GM23338 (cell line): ENCODE measurements at regions not wholly inside any gene's neighbourhood (a gene's known extent, or its start where the extent isn't known, plus 50 kb on each side); places are given as distances from the start of the nearest gene placed in this dataset.

Experiments used
- ATAC-seq: fragments of 200-7000 bp; cut with Tn5 transposase; 3 replicates; pipeline ENCODE4 v1.9.1; 2020
- DNase-seq: peaks from one replicate; pipeline ENCODE4 v3.0.0-alpha.2; 2015; ENCODE audit warnings: low spot score
- H2AFZ ChIP-seq: fragments of 200-600 bp; sonication (generic); 2 replicates; pipeline ENCODE4 v1.8.0; 2016; ENCODE audit warnings: antibody characterized with exemption, mild to moderate bottlenecking, moderate library complexity
- H3F3A ChIP-seq: fragments of 200-600 bp; sonication (generic); replicated peaks from 2 replicates; pipeline ENCODE4 v1.8.0; 2017; ENCODE audit warnings: antibody characterized with exemption, mixed run types, low read depth
- H3K27ac ChIP-seq: fragments of 200-600 bp; sonication (generic); 2 replicates; pipeline ENCODE4 v1.6.1; 2016; ENCODE audit warnings: low read depth
- H3K27me3 ChIP-seq: fragments of 200-600 bp; sonication (generic); 2 replicates; pipeline ENCODE4 v1.8.0; 2016; ENCODE audit warnings: mild to moderate bottlenecking, mixed run types, moderate library complexity; ENCODE audit not compliant: insufficient read depth
- H3K36me3 ChIP-seq: fragments of 200-600 bp; sonication (generic); 2 replicates; pipeline ENCODE4 v1.8.0; 2016; ENCODE audit warnings: mild to moderate bottlenecking; ENCODE audit not compliant: insufficient read depth
- H3K4me1 ChIP-seq: fragments of 200-600 bp; sonication (generic); 2 replicates; pipeline ENCODE4 v1.8.0; 2016; ENCODE audit warnings: mild to moderate bottlenecking, moderate library complexity; ENCODE audit not compliant: insufficient read depth
- H3K4me2 ChIP-seq: fragments of 200-600 bp; sonication (generic); 2 replicates; pipeline ENCODE4 v1.7.1; 2017; ENCODE audit warnings: mixed run types
- H3K4me3 ChIP-seq: fragments of 200-600 bp; sonication (generic); 2 replicates; pipeline ENCODE4 v1.6.1; 2016; ENCODE audit warnings: mixed run types
- H3K79me2 ChIP-seq: fragments of 200-600 bp; sonication (generic); replicated peaks from 2 replicates; pipeline ENCODE4 v1.8.0; 2017; ENCODE audit warnings: mild to moderate bottlenecking; ENCODE audit not compliant: insufficient read depth
- H3K9me2 ChIP-seq: fragments of 200-600 bp; sonication (generic); 2 replicates; pipeline ENCODE4 v1.8.0; 2017; ENCODE audit not compliant: insufficient read depth
- H4K20me1 ChIP-seq: fragments of 200-600 bp; sonication (generic); replicated peaks from 2 replicates; pipeline ENCODE4 v1.8.0; 2017; ENCODE audit warnings: mild to moderate bottlenecking; ENCODE audit not compliant: insufficient read depth
- H3K27ac Mint-ChIP-seq: 2 replicates; pipeline ENCODE4 v1.8.0; 2020; ENCODE audit warnings: inconsistent platforms, mild to moderate bottlenecking, moderate library complexity, mixed read lengths
- H3K27me3 Mint-ChIP-seq: 3 replicates; pipeline ENCODE4 v1.8.0; 2022; ENCODE audit warnings: low read depth, mild to moderate bottlenecking, moderate library complexity, mixed read lengths, inconsistent platforms; ENCODE audit not compliant: insufficient read depth, poor library complexity
- H3K36me3 Mint-ChIP-seq: 3 replicates; pipeline ENCODE4 v1.8.0; 2021; ENCODE audit warnings: low read depth, mild to moderate bottlenecking, inconsistent platforms, moderate library complexity, mixed read lengths
- H3K4me1 Mint-ChIP-seq: 3 replicates; pipeline ENCODE4 v1.8.0; 2020; ENCODE audit warnings: mild to moderate bottlenecking, inconsistent platforms, mixed read lengths
- H3K4me3 Mint-ChIP-seq: 3 replicates; pipeline ENCODE4 v1.8.0; 2021; ENCODE audit warnings: moderate library complexity, mild to moderate bottlenecking, inconsistent platforms, mixed read lengths
- H3K9me3 Mint-ChIP-seq: 3 replicates; pipeline ENCODE4 v1.8.0; 2020; ENCODE audit warnings: moderate library complexity, mild to moderate bottlenecking, inconsistent platforms, mixed read lengths
- ETS1 ChIP-seq: IDR thresholded peaks from 2 replicates; pipeline ENCODE4 v1.6.1; 2016; ENCODE audit warnings: antibody characterized with exemption
- EZH2 ChIP-seq: fragments of 200-600 bp; sonication (generic); IDR thresholded peaks from one replicate; pipeline ENCODE4 v1.8.0; 2017; ENCODE audit warnings: antibody characterized with exemption, mild to moderate bottlenecking, low read depth; ENCODE audit not compliant: unreplicated experiment
- STAT1 ChIP-seq: IDR thresholded peaks from one replicate; pipeline ENCODE4 v1.6.1; 2016; ENCODE audit warnings: antibody characterized with exemption; ENCODE audit not compliant: unreplicated experiment
- ZNF331 ChIP-seq: fragments of 250-450 bp; sonication (Bioruptor Pico); IDR thresholded peaks from 2 replicates; pipeline ENCODE4 v1.5.0; 2020; ENCODE audit warnings: low read depth, mild to moderate bottlenecking, moderate library complexity
- ZNF462 ChIP-seq: fragments of 250-450 bp; sonication (Bioruptor Pico); IDR thresholded peaks from 2 replicates; pipeline ENCODE4 v1.5.0; 2020; ENCODE audit warnings: mild to moderate bottlenecking, moderate library complexity

GRCh38 chr10:61845950-61846268, 55.6 kb upstream of the ARID5B start:
- Histone ChIP-seq H3K36me3 (no peaks in the 10 kb centered on the region), H3K27me3 (no peaks in the 10 kb centered on the region), H3K79me2 (no peaks in the 10 kb centered on the region), H3F3A (no peaks in the 10 kb centered on the region), H2AFZ (no peak overlapping the region), H3K4me1 (no peaks in the 10 kb centered on the region; the same call in 1 of the 2 replicates), H3K27ac (no peak overlapping the region), H4K20me1 (no peaks in the 10 kb centered on the region), H3K4me3 (no peak overlapping the region), H3K4me2 (no peak overlapping the region), H3K9me2 (no peaks in the 10 kb centered on the region)
- Mint-ChIP-seq H3K9me3 (no peaks in the 10 kb centered on the region), H3K4me1 (peaks cover 18% of the 10 kb centered on the region), H3K27ac (no peak overlapping the region), H3K27me3 (peaks cover 59% of the 10 kb centered on the region), H3K4me3 (no peak overlapping the region), H3K36me3 (no peaks in the 10 kb centered on the region)
- no peak for DNase-seq
- TF ChIP-seq ZNF462 (CRISPR knock-in tag): peak; percentile 10; the same call in 1 of the 2 replicates
- no peak for TF ChIP-seq ETS1
- TF ChIP-seq STAT1: no peak
- ATAC-seq: peak; percentile 91

GRCh38 chr10:61846370-61847031, 55.0 kb upstream of the ARID5B start:
- no peaks in the 10 kb centered on the region for H3F3A ChIP-seq
- Mint-ChIP-seq H3K9me3 (no peaks in the 10 kb centered on the region), H3K27ac (no peak overlapping the region), H3K4me3 (no peak overlapping the region), H3K4me1 (peaks cover 18% of the 10 kb centered on the region), H3K36me3 (no peaks in the 10 kb centered on the region), H3K27me3 (peaks cover 56% of the 10 kb centered on the region)
- H2AFZ ChIP-seq: no peak overlapping the region
- no peaks in the 10 kb centered on the region for H3K79me2 ChIP-seq
- H3K4me3 ChIP-seq: no peak overlapping the region
- H4K20me1 ChIP-seq: no peaks in the 10 kb centered on the region
- ATAC-seq (no peak), DNase-seq (no peak)
- H3K27ac ChIP-seq: no peak overlapping the region
- H3K4me1 ChIP-seq: no peaks in the 10 kb centered on the region; the same call in 1 of the 2 replicates
- no peaks in the 10 kb centered on the region for H3K9me2 ChIP-seq
- no peaks in the 10 kb centered on the region for H3K36me3 ChIP-seq
- H3K4me2 ChIP-seq: no peak overlapping the region
- no peaks in the 10 kb centered on the region for H3K27me3 ChIP-seq
- TF ChIP-seq ZNF331 (CRISPR knock-in tag): no peak
- no peak for TF ChIP-seq EZH2
